Esophagus squamous epithelium (tissue), 4 donors: ENCODE measurements at regions not wholly inside any gene's neighbourhood (a gene's known extent, or its start where the extent isn't known, plus 50 kb on each side); places are given as distances from the start of the nearest gene placed in this dataset.

ENCODE experiments used
- CTCF ChIP-seq, 6 experiments: fragments of 450-650 bp in 4 of 6; fragments of 200-600 bp in 2 of 6; sonication (generic) in 2 of 6; IDR thresholded peaks; one replicate each; pipeline ENCODE4 v1.5.1; 2016 to 2019; ENCODE audit warnings: antibody characterized with exemption in 6 of 6, mild to moderate bottlenecking in 4 of 6, moderate library complexity in 4 of 6
- POLR2A ChIP-seq, 4 donors: fragments of 450-650 bp; IDR thresholded peaks; one replicate each; pipeline ENCODE4 v1.6.1; 2017; ENCODE audit warnings: antibody characterized with exemption in 4 of 4, mild to moderate bottlenecking in 4 of 4, moderate library complexity in 3 of 4

GRCh38 chr2:56055405-56055804, 128.4 kb upstream of the CCDC85A start:
- TF ChIP-seq CTCF (IDR thresholded peaks at IDR 0.05) (no peak), POLR2A (IDR thresholded peaks at IDR 0.05) (no peak)
